ENCODE measurements at regions not wholly inside any gene's neighbourhood (a gene's known extent, or its start where the extent isn't known, plus 50 kb on each side); places are given as distances from the start of the nearest gene placed in this dataset.

- TF ChIP-seq CTCF (IDR thresholded peaks at IDR 0.05) (no peak), POLR2A (IDR thresholded peaks at IDR 0.05) (no peak)
Observed at GRCh38 chr13:97113231-97114001, 108.7 kb upstream of the MBNL2 start.
